Heart left ventricle (tissue), 16 donors: ENCODE measurements at regions not wholly inside any gene's neighbourhood (a gene's known extent, or its start where the extent isn't known, plus 50 kb on each side); places are given as distances from the start of the nearest gene placed in this dataset.

Source experiments
- ATAC-seq, 4 donors: fragments of 200-7000 bp; cut with Tn5 transposase; one replicate each; pipeline ENCODE4 v1.9.1; 2020 to 2022; ENCODE audit warnings: moderate library complexity in 4 of 4, mild to moderate bottlenecking in 3 of 4, moderate number of reproducible peaks in 1 of 4
- DNase-seq, 5 donors: peaks; one replicate each; pipeline ENCODE4 v3.0.0-alpha.2; 2020
- H3K27ac ChIP-seq, 12 donors: fragments of 200-600 bp; sonication (generic) in 4 of 12; one replicate each; pipeline versions ENCODE4 v1.5.0 to v1.8.0; 2016 to 2022; ENCODE audit warnings: mild to moderate bottlenecking in 2 of 12
- H3K27me3 ChIP-seq, 9 donors: fragments of 200-600 bp; sonication (generic) in 2 of 9; one replicate each; pipeline versions ENCODE4 v1.5.1 to v1.8.0; 2016 to 2022; ENCODE audit warnings: mild to moderate bottlenecking in 3 of 9
- H3K36me3 ChIP-seq, 9 donors: fragments of 200-600 bp; sonication (generic) in 2 of 9; one replicate each; pipeline versions ENCODE4 v1.5.0 to v1.8.0; 2018 to 2022; ENCODE audit warnings: mild to moderate bottlenecking in 2 of 9
- H3K4me1 ChIP-seq, 12 donors: fragments of 200-600 bp; sonication (generic) in 4 of 12; one replicate each; pipeline versions ENCODE4 v1.5.0 to v1.8.0; 2016 to 2022; ENCODE audit warnings: mild to moderate bottlenecking in 3 of 12
- H3K4me3 ChIP-seq, 12 donors: fragments of 200-600 bp; sonication (generic) in 4 of 12; one replicate each; pipeline versions ENCODE4 v1.5.0 to v1.8.0; 2017 to 2022; ENCODE audit warnings: mild to moderate bottlenecking in 9 of 12, moderate library complexity in 4 of 12
- H3K9me3 ChIP-seq, 12 donors: fragments of 200-600 bp; sonication (generic) in 4 of 12; one replicate each; pipeline versions ENCODE4 v1.5.0 to v1.8.0; 2016 to 2022; ENCODE audit warnings: mild to moderate bottlenecking in 1 of 12
- CTCF ChIP-seq, 12 donors: fragments of 200-600 bp; sonication (generic) in 4 of 12; IDR thresholded peaks; one replicate each; pipeline versions ENCODE4 v1.5.0 to v1.8.0; 2018 to 2022; ENCODE audit warnings: antibody characterized with exemption in 12 of 12, mild to moderate bottlenecking in 5 of 12
- POLR2A ChIP-seq, 2 donors: fragments of 450-650 bp; IDR thresholded peaks; one replicate each; pipeline ENCODE4 v1.6.1; 2017; ENCODE audit warnings: antibody characterized with exemption in 2 of 2, mild to moderate bottlenecking in 2 of 2, moderate library complexity in 2 of 2
- WGBS, 4 donors: extraction: QIAGEN DNeasy Blood & Tissue Kit in 2 of 4; methylation state at CpG; one replicate each; pipeline versions ENCODE4 v1.1.5 to v1.1.7; 2013 to 2018; 5-methylcytosine and 5-hydroxymethylcytosine counted together
- intact Hi-C, 10 donors: fragments of 100-400 bp; cut with DNase I; formaldehyde crosslinking; loops; one replicate each; pipeline versions ENCODE4 v1.11.1 to v1.14.2; 2022
- donor health status: ischemic (EF 13 %, LVEDD 7.1; RV severe dilation, severe dysfunction).
- donor health status: healthy with polysubstance abuse.
- donor health status: DM: no; HTN: yes; CAD: no.
- donor health status: DM: no; HTN: no; CAD: no.
- donor health status: ischemic (EF 25% LVEDD 6.9; RV normal size, moderate dysfunction).
- donor health status: ischemic (EF 25% LVEDD 5.7; RV mildly dilated, moderate dysfunction).
- donor health status: healthy.
- donor health status: DM: yes; HTN: yes; CAD: no.
- donor health status: ischemic (EF 35%, LVEDD 5.7; RV mildly dilated, moderate dysfunction).
- donor health status: nonischemic (EF 11% LVEDD 7.7; RV severe dilation, severe dysfunction).
- donor health status: DM: yes; HTN: yes; CAD: no.
- donor health status: PGD.
- donor health status: ischemic (EF 29% LVEDD 5.4; RV normal size, mild dysfunction).
- donor health status: nonischemic (EF 23%, LVEDD 6.1; RV moderate dilation, normal function).

GRCh38 chr16:35862242-35862641 lies 2402.8 kb downstream of the TP53TG3F start:
- intact Hi-C loops = no loop called here
- Histone ChIP-seq H3K4me1 (no peaks in the 10 kb centered on the region), H3K9me3 (peaks cover 0 to 35% (median 0%) of the 10 kb centered on the region in 12 donors), H3K27ac (no peak overlapping the region), H3K27me3 (no peaks in the 10 kb centered on the region), H3K36me3 (no peaks in the 10 kb centered on the region), H3K4me3 (no peak overlapping the region)
- no peak for ATAC-seq
- DNase-seq = no peak
- TF ChIP-seq POLR2A (IDR thresholded peaks at IDR 0.05) (no peak), CTCF (IDR thresholded peaks at IDR 0.05) (no peak)

- Histone ChIP-seq H3K9me3 (peaks cover 0 to 45% (median 0%) of the 10 kb centered on the region in 12 donors), H3K27me3 (no peaks in the 10 kb centered on the region), H3K4me1 (no peaks in the 10 kb centered on the region), H3K4me3 (no peak overlapping the region), H3K27ac (no peak overlapping the region), H3K36me3 (no peaks in the 10 kb centered on the region)
- 33 to 44% (median 39%) methylated on average over 3 of the region's 3 CpGs for WGBS, 4 donors
- DNase-seq (no peak), ATAC-seq (no peak)
- intact Hi-C loops = no loop called here
- TF ChIP-seq POLR2A (IDR thresholded peaks at IDR 0.05) = no peak
These were observed 2409.2 kb downstream of the TP53TG3F start for GRCh38 chr16:35868630-35869029.

GRCh38 chr16:35873472-35873871 lies 2414.1 kb downstream of the TP53TG3F start:
- TF ChIP-seq CTCF (IDR thresholded peaks at IDR 0.05) (no peak), POLR2A (IDR thresholded peaks at IDR 0.05) (no peak)
- H3K27ac ChIP-seq = no peak overlapping the region
- DNase-seq (no peak), ATAC-seq (no peak)
- no peaks in the 10 kb centered on the region for H3K36me3 ChIP-seq
- no peaks in the 10 kb centered on the region for H3K27me3 ChIP-seq
- intact Hi-C loops = no loop called here
- no peak overlapping the region for H3K4me3 ChIP-seq
- 56 to 70% (median 60%) methylated on average over 4 of the region's 4 CpGs for WGBS, 4 donors
- H3K4me1 ChIP-seq = no peaks in the 10 kb centered on the region
- H3K9me3 ChIP-seq = peaks cover 0 to 37% (median 0%) of the 10 kb centered on the region in 12 donors

GRCh38 chr16:35881654-35882053 lies 2422.2 kb downstream of the TP53TG3F start:
- intact Hi-C loops = no loop called here
- Histone ChIP-seq H3K9me3 (peaks cover 0 to 42% (median 0%) of the 10 kb centered on the region in 12 donors), H3K36me3 (no peaks in the 10 kb centered on the region), H3K27me3 (no peaks in the 10 kb centered on the region), H3K4me1 (no peaks in the 10 kb centered on the region), H3K4me3 (no peak overlapping the region), H3K27ac (no peak overlapping the region)
- no peak for ATAC-seq
- WGBS, 4 donors = 57 to 66% (median 61%) methylated on average over 2 of the region's 2 CpGs
- TF ChIP-seq CTCF (IDR thresholded peaks at IDR 0.05) (no peak), POLR2A (IDR thresholded peaks at IDR 0.05) (no peak)
- no peak for DNase-seq

- Histone ChIP-seq H3K4me3 (no peak overlapping the region), H3K9me3 (no peaks in the 10 kb centered on the region), H3K27ac (no peak overlapping the region), H3K4me1 (no peaks in the 10 kb centered on the region), H3K36me3 (no peaks in the 10 kb centered on the region), H3K27me3 (no peaks in the 10 kb centered on the region)
- ATAC-seq = no peak
- 59 to 80% (median 67%) methylated on average over 1 of the region's 1 CpG for WGBS, 4 donors
- TF ChIP-seq POLR2A (IDR thresholded peaks at IDR 0.05) = no peak
- no peak for TF ChIP-seq CTCF (IDR thresholded peaks at IDR 0.05)
- no peak for DNase-seq
- intact Hi-C loops = no loop called here
These were observed 2447.0 kb downstream of the TP53TG3F start for GRCh38 chr16:35906440-35906839.
